ENCODE measurements at regions not wholly inside any gene's neighbourhood (a gene's known extent, or its start where the extent isn't known, plus 50 kb on each side); places are given as distances from the start of the nearest gene placed in this dataset.

- TF ChIP-seq GATA2 (IDR thresholded peaks at IDR 0.05; ENCODE audit: low read depth, low read length) (no peak), GATA3 (IDR thresholded peaks at IDR 0.05; ENCODE audit: low read depth, low read length) (no peak)
These were observed 671.2 kb downstream of the SI start for GRCh38 chr3:164407111-164407510.

Measured in SH-SY5Y (cell line).